NCI-H748 treated with DMSO at 0.1 percent for 48 hours (cell line): ENCODE measurements at regions not wholly inside any gene's neighbourhood (a gene's known extent, or its start where the extent isn't known, plus 50 kb on each side); places are given as distances from the start of the nearest gene placed in this dataset.

Source experiments
- DNase-seq: peaks from one replicate; lab custom pipeline; 2025; lab: John Stamatoyannopoulos, UW

DNA sequence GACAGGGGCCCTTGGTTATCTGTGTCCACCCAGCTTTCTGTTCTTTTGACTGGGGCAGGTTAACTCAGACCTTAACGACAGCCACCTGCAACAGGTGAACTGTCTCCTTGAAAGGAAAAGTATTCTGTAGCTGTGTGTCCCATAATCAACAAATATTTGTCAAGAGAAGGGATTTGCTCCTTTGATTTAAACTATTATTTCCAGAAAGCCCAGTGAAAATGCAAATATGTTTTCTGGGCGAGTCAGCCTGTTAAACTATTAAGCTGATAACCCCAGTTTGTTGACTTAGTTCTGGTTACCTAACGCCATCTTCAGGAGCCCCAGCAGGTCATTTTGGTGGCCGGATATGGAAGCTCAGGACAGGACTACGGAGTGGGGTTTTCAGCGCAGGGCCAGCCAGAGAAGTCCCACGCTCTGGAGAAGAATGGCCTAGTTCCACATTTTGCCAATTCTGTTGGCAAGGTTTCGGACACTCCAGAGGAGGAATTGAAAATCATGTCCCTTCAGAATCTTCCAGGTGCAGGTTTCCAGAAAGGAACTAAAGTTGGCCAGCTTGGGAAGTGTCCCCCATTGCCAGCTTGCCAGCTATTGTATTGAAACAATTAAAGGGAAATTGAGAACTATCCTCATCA is 54.5 kb downstream of the ADRA2A start:
- DNase-seq = no peak

DNA sequence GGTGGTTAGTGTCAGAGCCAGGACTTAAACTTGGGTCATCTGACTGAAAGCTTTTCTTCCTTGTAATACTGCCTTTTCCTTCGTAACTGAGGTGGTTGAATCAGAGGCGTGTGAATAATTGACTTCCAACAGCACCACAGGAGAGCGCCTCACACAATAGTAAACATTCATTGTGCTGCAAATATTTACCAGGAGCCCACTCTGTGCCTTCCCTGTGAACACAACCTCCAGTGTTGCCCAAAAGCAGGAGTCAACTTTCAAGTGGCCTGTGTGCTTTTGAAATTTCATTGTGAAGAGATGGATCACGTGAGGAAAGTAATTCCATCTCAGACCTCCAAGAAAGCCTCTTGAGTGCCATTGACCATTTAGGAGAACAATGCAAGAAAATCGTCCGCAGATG is 60.2 kb downstream of the ADRA2A start:
- DNase-seq = peak; percentile 44

DNA sequence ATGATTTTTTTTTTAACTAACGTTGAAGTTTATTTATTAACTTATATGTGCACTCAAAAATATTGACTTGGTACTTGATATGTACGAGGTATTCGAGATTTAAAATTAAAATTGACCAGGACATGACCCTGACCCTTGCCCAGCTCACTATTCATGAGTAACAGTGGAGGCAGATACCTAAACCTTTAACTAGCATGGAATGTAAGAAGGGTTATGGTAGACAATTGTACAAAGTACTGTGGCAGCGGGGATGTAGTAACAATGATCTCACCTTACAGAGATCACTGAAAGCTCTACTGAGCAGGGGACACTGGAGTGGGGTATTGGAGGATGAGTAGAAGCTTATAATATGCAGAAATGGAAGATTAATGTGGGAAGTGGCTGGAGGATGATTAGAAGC is 60.8 kb downstream of the ADRA2A start:
- DNase-seq = no peak

DNA sequence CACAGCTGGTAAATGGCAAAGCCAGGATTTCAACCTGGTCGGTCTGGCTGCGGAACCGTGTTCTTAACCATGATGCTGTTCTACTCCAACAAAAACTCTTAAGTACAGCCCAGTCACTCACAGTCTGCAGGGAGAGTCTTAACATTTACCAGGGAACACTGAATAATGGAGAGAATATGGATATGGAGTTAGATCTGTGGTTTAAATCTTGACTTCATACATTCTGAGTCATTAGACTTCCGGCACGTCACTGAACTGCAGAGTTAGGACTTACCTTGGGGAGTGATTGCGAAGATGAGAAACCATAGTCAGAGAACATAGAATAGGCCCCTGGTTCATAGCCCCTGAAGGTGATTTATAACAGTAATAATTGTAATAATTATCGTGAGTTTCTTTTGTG is 61.7 kb downstream of the ADRA2A start:
- no peak for DNase-seq

DNA sequence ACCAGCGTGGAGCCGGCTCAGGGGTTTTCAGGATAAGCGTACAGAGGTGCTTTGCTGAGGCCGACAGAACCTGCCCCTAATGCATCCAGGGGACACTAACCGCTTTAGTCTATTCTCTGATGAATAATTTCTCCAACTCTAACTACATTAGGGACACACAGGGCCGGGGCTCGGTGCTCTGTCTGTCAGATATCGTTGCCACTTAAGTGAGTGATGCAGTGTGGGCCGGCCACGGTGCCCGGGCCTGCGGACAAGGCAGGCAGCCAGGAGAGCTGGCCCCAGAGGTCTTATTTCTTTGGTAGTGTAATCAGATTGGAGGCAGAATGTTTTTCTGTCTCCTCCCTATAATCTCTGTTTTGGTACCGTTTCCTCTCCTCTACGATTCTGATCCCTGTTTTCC is 62.7 kb downstream of the ADRA2A start:
- no peak for DNase-seq

DNA sequence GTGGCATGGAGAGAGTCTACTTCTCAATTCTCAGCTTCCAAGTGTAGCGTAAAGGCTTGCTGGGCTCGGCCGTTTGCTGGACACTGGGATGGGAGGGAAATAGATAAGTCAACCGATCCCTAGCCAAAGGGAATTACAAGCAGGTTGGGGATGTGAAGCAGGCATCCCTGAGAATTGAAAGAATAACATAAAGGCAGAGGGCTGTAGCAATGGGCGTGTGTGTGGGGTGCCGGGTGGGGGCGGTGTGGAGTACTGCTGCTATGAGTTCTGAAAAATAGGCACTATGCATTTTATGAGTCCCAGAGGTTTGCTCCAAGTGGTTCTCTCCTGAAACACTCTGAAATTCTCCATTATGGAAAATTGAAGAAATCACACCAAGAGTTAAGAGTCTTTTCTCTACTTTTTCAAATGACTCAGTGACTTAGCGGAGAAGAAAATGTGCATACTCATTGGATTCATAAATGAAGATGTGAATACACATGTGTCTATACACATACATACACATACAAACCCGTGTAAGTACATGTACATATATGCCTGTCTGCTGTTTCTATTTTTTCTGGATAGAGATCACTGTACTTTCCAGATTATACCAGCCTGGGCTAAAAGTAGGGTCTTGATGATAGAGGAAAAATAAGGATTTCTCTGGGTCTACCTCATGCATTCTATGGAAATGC is 65.4 kb downstream of the ADRA2A start:
- no peak for DNase-seq

DNA sequence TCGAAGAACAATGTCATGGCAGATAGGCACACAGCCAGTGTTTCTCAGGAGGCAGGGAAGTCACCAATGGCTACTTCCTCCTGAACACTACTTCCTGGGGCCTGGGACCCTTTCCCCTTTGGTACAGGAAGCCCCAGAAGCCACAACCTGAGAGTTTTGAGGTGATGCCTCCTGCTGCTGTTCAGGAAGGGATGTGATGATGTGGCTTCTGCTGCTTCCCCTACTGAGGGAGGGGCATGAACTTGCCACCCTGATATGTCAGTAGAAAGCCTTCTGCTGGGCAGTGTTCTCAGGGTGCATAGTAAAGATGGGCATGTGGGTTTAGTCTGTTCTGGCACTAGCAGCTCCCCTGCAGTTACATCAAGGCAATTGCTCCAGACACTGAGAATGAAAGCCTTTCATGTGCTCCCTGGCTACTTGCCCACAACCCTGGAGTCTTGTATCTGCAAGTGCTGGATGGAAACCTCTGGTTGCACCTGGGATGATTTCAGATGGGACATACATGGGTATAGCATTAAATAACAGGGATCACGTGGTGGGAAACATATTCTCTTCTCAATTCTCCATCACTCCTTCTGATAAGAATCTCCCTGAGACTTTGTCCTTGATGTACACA is 69.3 kb downstream of the ADRA2A start:
- DNase-seq = no peak

DNA sequence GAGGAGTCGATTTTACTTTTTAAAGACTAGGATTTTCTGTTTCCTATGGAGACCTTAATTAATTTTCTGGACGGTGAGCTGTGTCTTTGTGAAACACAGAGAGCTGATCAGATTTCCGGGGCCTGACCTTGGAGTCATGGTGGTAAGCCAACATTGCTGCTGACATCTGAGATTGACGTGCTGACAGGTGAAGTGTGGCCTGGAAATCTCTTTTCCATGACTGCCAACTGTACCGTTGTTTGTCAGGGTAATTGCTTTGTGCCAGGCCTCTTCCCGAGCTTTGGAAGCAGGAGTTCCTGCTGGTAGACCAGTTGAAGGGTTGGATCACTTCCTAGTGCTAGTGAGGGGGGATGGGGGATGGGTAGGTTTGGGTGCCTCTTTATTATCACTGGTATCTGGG is 71.2 kb downstream of the ADRA2A start:
- DNase-seq = no peak

DNA sequence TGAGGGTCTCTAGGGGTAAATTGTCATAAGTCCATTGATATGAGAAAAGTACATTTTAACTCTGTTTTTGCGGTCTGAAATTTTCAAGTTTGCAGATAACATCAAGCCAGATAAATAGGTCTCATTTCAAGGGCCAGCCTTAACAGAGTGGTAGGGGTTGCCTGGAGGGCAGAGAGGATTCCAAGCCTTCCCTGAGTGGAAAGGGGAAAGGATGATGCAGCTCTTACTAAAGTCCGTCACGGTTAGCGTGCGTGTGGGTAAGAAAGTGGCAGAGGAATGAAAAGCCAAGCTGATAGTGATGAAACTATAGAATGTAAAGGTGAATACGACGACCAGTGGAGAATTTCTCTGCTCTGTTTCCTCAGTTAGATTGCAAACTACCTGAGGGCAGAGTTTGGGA is 71.6 kb downstream of the ADRA2A start:
- DNase-seq = no peak

DNA sequence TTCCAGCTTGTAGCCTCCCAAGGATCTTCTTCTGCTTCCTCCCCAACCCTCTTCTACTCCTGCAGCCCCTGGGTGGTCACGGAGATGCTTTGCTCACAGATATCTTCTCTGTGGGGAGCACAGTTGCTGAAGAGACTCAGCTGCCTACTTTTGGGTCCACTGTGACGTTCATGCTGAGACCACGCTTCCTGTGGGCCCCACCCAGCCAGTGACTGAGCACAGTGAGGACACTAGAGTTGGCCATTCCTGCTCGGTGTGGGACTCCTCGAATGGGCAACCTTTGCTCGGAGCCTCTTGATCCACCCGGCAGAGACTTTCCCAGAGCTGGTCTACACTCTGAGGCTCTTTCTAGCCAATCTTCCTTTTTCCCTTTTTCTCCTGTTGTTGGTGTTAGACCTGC is 73.9 kb downstream of the ADRA2A start:
- no peak for DNase-seq

DNA sequence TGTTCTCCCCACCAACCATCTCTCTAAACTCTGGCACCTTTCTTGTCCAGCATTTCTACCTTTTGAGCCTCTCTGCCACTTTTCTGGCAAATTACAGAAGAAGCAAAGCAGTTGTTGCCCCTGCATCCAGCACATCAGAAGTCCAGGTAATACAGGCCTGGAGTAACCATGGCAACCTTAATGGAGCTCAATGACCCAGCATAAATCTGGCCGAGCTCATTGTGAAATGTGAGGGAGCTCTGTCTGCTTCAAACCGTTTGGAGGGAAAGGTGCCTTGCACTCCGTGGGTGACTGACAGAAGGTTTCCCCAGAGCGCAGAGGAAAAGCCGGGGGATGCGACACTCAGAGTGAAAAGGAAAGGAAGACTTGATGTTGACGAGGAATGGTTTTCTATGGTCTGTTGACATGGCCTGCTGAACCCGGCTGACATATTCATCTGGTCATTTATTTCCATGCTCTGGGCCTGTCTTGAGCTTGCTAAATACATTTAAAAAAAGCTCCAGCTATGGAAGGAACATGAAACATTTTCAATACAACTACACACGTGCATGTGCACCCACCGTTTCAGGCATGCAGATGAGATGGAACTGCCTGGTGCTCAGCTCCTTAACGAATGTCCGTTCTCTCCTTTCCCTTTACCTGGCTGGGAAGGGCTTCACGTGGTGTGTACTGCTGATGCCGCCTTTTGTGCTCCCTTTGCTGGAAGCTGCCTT is 74.9 kb downstream of the ADRA2A start:
- DNase-seq = peak; percentile 20

DNA sequence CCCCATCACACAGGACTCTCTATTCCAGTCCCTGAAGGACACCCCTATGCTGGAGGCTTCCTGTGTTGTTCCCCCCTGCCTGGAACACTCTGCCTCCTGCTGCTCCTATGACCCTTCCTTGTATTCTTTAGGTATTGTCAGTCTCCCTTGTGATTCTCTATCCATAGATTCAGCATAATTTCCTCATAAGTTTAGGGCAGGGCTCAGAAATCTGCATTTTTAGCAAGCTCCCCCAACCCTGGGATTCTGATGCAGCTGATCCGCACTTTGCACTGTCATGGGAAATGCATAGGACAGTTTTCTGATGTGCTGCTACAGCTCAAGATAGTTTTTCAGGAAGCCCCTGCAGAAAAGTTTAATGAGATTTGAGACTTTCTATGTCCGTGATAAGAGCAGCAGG is 79.9 kb downstream of the ADRA2A start:
- no peak for DNase-seq

DNA sequence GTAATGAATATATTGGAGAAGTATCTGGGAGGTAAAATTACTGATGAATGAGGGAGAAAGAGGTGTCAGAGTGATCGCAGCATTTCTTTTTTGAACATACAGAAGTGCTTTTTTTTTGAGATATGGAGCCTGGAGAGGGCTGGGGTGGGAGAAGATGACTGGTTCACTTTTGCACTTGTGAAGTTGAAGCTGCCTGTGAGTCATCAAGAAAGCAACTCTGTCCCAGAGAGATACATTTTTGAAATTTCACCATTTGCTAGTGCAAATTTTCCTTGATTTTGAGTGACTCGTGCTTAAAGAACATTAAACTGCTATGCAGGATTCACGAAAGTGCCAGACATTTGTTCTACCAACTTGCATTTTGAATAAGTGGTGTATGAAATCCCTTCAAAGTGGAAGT is 81.8 kb downstream of the ADRA2A start:
- DNase-seq = no peak

DNA sequence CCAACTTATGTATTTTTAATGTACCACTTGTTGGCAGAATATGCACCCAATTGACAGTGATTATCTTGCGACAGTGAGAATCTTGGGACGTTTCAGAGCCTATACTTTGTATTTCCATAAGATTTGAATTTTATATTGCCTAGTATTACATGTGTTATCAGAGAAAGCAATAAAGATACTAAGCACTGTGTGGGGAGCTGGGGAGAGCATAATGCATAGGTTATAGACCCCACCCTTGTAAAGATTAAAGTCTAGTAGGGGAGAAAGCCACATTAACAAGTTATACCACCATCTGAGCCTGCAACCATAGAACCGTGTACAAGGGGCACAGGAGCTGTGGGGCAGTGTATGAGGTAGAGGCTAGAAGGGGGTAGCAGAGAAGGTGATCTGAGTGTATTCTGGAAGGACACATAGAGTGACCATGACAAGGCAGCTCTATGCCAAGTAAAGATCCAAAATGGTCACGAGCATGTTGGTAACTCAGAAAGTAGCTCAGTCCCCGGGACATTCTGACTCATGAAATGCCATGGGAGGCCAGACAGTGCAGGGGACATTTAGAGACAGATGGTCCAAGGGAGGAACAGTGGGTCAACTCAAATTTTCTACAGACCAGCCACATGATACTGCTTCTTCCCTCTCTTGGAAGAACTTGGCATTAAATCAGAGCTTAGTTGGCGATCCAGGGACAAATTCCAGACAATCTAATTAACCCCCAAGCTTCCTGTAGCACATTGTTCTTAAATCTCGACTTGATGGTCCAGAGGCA is 84.5 kb downstream of the ADRA2A start:
- DNase-seq = no peak

DNA sequence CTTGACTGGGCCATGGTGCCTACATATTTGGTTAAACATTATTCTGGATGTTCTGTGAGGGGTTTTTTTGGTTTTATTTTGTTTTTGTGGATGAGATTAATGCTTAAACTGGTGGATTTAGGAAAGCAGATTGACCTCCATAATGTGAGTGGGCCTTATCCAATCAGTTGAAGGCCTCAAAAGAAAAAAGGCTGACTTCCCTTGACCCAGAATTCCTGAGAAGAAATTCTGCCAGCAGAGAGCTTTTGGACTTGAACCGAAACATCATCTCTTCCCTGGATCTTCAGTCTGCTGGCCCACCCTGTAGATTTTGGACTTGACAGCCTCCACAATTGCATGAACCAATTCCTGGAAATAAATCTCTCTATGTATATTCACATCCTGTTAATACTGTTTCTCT is 94.4 kb downstream of the ADRA2A start:
- DNase-seq = no peak

DNA sequence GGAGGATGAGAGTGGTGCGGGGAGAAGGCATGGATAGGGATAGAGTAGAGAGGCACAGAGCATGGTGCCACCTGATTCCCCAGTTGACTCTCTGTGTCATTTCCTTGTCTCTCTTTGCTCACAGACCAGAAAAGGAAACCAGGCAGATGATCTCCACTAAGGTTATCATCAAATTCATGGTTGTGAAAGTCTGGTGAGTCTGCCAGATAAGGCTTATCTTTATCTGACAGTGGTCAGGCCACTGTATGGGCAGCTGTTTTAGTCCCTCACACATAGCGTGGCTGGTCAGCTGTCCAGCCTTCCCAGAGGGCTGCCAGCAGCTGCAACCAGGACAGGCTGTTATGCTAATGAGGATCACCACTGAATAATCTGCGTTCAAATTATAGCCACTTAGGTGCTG is 99.0 kb downstream of the ADRA2A start:
- DNase-seq = no peak

DNA sequence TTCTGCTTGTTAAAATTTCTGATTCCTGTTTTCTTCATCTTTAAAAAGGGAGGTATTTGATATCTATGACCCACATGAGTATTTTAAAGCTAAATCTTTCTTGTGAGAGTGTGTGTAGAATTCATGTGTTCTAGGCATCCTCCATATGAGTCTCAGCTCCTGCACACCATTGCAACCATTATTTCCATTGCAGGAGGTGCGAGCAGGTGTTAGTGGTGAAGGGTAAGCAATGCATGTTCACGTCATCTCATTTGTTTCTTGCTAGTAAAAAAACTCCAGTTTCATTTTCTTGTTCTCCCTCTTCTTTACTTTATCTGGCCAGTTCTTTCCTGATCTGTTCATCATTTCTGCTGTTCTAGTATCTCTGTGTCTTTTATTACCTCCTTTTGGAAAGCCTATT is 100.5 kb downstream of the ADRA2A start:
- DNase-seq = no peak

DNA sequence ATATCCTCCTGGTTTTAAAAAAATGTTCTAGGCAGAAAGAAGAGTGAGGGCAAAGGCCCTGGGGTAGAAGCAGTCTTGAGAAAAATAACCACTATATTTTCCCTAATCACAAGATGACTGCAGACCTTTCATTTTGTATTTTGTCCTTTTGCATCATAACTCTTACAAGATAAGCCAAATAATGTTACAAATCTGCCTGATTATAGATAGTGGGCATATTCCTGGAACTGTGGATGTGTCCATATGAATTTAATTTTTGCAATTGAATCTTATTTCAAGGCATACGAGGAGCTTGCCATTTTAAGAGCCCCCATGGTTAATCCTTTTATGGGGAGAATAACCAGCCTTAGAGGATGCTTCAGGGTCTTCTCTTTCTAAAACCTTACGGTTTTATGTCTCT is 102.7 kb downstream of the ADRA2A start:
- no peak for DNase-seq

DNA sequence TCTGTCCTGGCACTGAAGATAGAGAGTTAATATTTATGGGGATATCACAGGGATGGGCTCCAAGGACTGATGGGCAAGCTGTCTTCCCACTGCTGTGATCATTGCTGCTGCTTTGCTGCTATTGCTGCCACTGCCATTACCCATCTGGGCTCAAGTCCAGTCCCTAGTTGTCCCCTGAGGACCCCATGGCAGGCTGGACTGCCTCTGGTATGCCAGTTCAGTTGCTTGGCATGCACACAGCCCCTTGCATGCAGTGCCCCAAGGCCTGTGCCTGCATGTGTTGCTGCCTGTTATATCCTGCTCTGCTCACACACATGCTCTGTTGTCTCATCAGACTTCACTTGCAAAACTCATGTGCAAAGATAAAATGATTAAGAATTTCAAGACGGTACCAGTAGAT is 109.5 kb downstream of the ADRA2A start:
- no peak for DNase-seq

DNA sequence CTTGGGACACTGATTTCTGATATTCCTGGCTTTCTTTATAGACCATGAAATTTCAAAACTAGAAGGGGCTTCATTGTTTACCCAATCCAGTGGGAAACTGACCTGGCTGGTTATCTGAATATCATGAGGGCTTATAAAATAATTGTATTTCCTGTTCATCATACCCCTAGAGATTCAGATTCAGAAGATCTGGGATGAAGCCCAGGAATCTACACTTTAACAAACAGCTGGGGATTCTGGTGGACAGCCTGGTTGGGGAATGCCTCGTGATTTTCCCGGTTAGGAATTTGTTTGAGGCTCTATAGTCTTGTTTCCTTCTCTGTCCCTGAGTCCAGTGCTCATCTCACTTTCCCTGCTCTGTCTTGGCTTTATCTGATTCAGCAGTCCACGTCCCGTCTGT is 110.3 kb downstream of the ADRA2A start:
- DNase-seq = no peak

DNA sequence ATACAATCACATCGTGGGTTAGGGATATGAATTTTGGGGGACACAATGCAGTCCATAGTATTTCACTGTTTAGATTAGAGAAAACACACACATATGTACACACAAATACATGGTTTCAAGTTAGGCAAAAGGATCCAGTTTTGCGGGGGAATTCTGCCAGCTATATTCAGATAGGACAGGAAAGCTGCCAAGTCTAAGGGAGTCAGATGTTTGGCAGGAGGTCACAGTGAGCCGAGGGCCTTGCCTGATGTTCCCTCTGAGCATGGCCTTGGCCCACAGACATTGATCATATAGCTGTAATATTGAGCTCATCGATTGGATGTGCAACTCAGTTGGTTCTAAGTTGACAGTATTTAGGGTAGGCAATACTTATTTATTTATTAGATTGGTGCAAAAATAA is 122.8 kb downstream of the ADRA2A start:
- DNase-seq = no peak

DNA sequence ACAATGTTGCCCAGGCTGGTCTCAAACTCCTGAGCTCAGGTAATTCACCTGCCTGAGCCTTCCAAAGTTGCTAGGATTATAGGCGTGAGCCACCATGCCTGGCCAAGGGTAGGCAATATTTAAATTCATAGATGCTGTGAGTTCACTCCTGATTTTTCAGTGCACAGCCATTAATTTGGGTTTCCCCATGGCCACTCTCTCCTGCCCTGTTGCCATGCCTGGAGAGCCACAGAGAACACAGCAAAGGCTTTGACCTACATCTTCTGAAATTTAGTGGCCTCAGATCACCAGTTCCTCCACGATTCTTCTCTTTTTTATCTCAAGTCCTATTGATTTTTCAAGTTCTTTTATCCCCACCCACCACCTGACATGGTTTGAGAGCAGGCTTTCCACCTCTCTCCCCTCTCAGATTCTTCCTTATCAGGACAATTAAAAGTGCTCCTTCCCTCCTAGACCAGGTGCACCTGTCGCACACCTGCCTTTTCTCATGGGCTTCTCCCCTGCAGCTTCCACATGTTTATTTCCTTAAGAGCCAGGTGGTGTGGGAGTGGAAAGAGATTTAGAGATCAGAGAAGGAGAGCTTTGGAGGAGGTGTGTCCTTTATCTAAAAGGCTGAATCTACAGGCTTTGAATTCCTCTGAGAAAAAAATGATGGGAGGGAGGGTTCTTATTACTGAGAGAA is 123.8 kb downstream of the ADRA2A start:
- peak; percentile 66 for DNase-seq
